Breast epithelium (tissue), 4 donors: ENCODE measurements at regions not wholly inside any gene's neighbourhood (a gene's known extent, or its start where the extent isn't known, plus 50 kb on each side); places are given as distances from the start of the nearest gene placed in this dataset.

Experiments
- DNase-seq, 2 donors: peaks; one replicate each; pipeline ENCODE4 v3.0.0-alpha.2; 2019; ENCODE audit warnings: low spot score in 2 of 2
- H3K27ac ChIP-seq, 2 donors: fragments of 200-600 bp; sonication (generic) in 1 of 2; one replicate each; pipeline ENCODE4 v1.5.1; 2016 to 2019; ENCODE audit warnings: mild to moderate bottlenecking in 1 of 2
- H3K27me3 ChIP-seq, 2 donors: fragments of 200-600 bp; sonication (generic) in 1 of 2; one replicate each; pipeline versions ENCODE4 v1.5.1 to v1.6.0; 2017 to 2019; ENCODE audit warnings: control low read depth in 1 of 2, mild to moderate bottlenecking in 1 of 2
- H3K36me3 ChIP-seq: fragments of 200-600 bp; one replicate; pipeline ENCODE4 v1.5.1; 2019
- H3K4me1 ChIP-seq, 2 donors: fragments of 200-600 bp; sonication (generic); one replicate each; pipeline ENCODE4 v1.5.1; 2016 to 2019; ENCODE audit warnings: control low read depth in 1 of 2
- H3K4me3 ChIP-seq, 3 donors: fragments of 200-600 bp; sonication (generic); 1 replicate in 2 of 3; 2 replicates in 1 of 3; pipeline ENCODE4 v1.5.1; 2016 to 2019; ENCODE audit warnings: mild to moderate bottlenecking in 3 of 3, moderate library complexity in 2 of 3
- H3K9me3 ChIP-seq, 2 donors: fragments of 200-600 bp; sonication (generic) in 1 of 2; one replicate each; pipeline ENCODE4 v1.5.1; 2016 to 2019; ENCODE audit warnings: control low read depth in 1 of 2
- POLR2A ChIP-seq: fragments of 450-650 bp; IDR thresholded peaks from one replicate; pipeline ENCODE4 v1.6.1; 2016; ENCODE audit warnings: antibody characterized with exemption, mild to moderate bottlenecking, moderate library complexity
- POLR2AphosphoS5 ChIP-seq, 3 donors: sonication (generic); formaldehyde crosslinking; IDR thresholded peaks; one replicate each; pipeline ENCODE4 v1.6.1; 2017; ENCODE audit warnings: antibody characterized with exemption in 3 of 3
- intact Hi-C: fragments of 100-400 bp; cut with DNase I; formaldehyde crosslinking; loops from one replicate; pipeline ENCODE4 v1.15.1; 2023; ENCODE audit warnings: low total_unique reads
- TF ChIP-seq, protein P1 (sequence below), 3 donors: fragments of 450-650 bp; IDR thresholded peaks; one replicate each; pipeline ENCODE4 v1.5.1; 2016 to 2017; ENCODE audit warnings: antibody characterized with exemption in 3 of 3, mild to moderate bottlenecking in 3 of 3, moderate library complexity in 3 of 3

DNA sequence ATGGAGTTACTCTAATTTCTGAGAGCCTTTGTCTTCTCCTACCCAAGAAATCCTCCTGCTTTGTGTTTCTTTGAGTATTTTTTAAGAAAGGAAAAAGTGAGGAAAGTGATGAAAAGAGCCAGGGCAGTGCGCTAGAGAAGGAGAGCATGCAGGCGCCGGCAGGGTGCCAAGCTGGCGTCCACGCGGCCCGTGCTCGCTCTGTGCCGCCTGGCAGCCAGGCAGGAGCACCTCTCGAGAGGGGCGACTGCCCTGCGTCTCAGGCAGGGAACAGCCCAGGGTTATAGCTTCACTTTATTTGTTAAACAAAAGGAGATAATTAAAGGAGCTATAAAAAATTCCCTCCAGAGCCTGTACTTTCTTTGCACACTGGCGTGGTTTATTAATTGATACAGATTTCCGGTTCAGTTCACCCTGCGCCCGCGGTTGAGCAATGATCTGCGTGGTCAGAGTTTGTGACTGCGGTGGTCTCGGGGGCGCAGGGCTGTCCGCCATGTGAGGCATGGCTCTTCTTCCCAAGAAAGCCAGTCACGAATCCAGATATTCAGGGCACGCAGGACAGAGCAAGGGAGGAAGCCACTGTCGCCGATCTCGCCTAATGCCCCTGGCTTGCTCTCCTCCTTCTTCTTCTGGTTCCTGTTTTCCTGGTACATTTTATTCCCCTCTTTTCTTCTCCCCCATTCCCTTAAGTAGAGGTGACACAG is 110.8 kb upstream of the PAQR3 start:
- intact Hi-C loops: no loop called here
- H3K27ac ChIP-seq: no peak overlapping the region
- H3K36me3 ChIP-seq: no peaks in the 10 kb centered on the region
- H3K27me3 ChIP-seq: no peaks in the 10 kb centered on the region
- H3K4me1 ChIP-seq: no peaks in the 10 kb centered on the region
- no peaks in the 10 kb centered on the region for H3K9me3 ChIP-seq
- H3K4me3 ChIP-seq: peak overlapping the region in 1 of 3 donors; percentile 22
- no peak for DNase-seq
- TF ChIP-seq POLR2A: no peak
- no peak for TF ChIP-seq POLR2AphosphoS5 (IDR thresholded peaks at IDR 0.05)
- TF ChIP-seq, protein P1, sequence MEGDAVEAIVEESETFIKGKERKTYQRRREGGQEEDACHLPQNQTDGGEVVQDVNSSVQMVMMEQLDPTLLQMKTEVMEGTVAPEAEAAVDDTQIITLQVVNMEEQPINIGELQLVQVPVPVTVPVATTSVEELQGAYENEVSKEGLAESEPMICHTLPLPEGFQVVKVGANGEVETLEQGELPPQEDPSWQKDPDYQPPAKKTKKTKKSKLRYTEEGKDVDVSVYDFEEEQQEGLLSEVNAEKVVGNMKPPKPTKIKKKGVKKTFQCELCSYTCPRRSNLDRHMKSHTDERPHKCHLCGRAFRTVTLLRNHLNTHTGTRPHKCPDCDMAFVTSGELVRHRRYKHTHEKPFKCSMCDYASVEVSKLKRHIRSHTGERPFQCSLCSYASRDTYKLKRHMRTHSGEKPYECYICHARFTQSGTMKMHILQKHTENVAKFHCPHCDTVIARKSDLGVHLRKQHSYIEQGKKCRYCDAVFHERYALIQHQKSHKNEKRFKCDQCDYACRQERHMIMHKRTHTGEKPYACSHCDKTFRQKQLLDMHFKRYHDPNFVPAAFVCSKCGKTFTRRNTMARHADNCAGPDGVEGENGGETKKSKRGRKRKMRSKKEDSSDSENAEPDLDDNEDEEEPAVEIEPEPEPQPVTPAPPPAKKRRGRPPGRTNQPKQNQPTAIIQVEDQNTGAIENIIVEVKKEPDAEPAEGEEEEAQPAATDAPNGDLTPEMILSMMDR (IDR thresholded peaks at IDR 0.05): no peak

DNA sequence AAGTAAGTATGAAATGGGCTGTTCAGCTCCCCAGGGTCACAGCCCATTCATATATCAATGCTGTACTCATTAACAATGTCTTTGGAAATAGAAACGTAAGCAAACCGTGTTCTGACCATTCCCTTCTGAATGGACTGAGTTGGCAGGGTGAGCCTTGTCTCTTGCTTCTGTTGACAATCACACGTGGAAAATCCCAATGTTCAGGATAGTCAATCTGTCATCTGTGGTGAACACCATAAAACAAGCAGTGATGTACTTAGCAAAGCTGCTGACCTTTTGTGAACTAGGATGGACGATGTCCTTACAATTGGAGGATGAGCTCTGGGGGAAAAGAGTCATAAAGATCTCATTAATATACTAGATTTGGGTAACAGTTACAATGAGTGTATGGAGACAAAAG is 109.6 kb upstream of the PAQR3 start:
- Histone ChIP-seq H3K9me3 (no peaks in the 10 kb centered on the region), H3K27me3 (no peaks in the 10 kb centered on the region), H3K4me1 (no peaks in the 10 kb centered on the region), H3K27ac (no peak overlapping the region), H3K36me3 (no peaks in the 10 kb centered on the region), H3K4me3 (no peak overlapping the region)
- DNase-seq: no peak
- TF ChIP-seq POLR2AphosphoS5 (IDR thresholded peaks at IDR 0.05): no peak
- TF ChIP-seq, protein P1 (IDR thresholded peaks at IDR 0.05): no peak
- TF ChIP-seq POLR2A: no peak
- intact Hi-C loops: no loop called here

DNA sequence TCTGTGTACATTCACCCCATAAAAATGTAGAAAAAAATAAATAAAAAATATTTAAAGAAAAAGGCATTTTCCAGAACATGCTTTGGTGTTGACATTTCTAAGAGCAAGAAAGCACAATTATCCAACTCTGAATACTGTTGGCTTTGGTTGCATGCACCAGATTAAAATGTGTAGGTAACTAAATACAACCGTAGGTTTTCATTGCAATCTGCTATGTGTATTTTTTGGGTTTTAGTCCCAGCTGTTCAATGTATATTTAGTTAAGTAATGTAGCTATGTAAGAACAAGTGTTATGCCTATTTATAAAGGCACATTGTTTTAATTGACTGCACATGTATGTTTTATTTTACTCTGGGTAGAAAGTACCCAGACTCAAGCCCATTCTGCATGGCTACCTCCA is 108.1 kb upstream of the PAQR3 start:
- DNase-seq: no peak
- intact Hi-C loops: no loop called here
- no peak overlapping the region for H3K27ac ChIP-seq
- TF ChIP-seq POLR2AphosphoS5 (IDR thresholded peaks at IDR 0.05) (no peak), POLR2A (no peak)
- TF ChIP-seq, protein P1 (IDR thresholded peaks at IDR 0.05): no peak
- H3K36me3 ChIP-seq: no peaks in the 10 kb centered on the region
- no peak overlapping the region for H3K4me3 ChIP-seq
- H3K9me3 ChIP-seq: no peaks in the 10 kb centered on the region
- H3K4me1 ChIP-seq: no peaks in the 10 kb centered on the region
- H3K27me3 ChIP-seq: no peaks in the 10 kb centered on the region

DNA sequence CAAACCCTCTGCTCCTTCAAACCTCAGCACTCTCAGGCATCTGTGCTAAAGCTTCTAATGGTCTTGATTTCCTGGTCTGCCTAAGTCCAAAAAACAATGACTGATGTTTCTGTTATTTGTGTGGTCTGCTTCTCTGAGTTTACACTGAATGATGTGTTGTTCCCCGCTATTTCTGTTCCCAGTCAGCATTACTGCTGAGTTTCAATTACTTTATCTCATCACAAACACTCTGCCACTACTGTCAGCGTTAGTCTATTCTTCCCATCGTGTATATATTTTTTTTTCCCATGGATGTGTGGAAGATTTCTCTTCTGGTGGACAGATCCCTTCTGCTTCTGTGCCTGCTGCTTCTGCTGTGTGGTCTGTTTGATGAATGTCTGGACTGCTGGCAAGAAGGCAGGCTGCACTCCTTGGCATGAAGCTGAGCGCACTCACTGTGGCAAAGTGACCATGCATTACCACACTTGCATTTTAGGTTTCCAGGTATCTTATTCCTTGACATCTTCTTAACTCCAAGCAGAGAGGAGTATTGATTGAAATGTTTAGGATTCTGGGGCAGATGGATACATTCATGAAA is 106.9 kb upstream of the PAQR3 start:
- intact Hi-C loops: no loop called here
- Histone ChIP-seq H3K4me1 (no peaks in the 10 kb centered on the region), H3K4me3 (no peak overlapping the region), H3K27me3 (no peaks in the 10 kb centered on the region), H3K9me3 (no peaks in the 10 kb centered on the region), H3K27ac (no peak overlapping the region), H3K36me3 (no peaks in the 10 kb centered on the region)
- no peak for DNase-seq
- no peak for TF ChIP-seq POLR2A
- no peak for TF ChIP-seq POLR2AphosphoS5 (IDR thresholded peaks at IDR 0.05)
- TF ChIP-seq, protein P1 (IDR thresholded peaks at IDR 0.05): no peak

DNA sequence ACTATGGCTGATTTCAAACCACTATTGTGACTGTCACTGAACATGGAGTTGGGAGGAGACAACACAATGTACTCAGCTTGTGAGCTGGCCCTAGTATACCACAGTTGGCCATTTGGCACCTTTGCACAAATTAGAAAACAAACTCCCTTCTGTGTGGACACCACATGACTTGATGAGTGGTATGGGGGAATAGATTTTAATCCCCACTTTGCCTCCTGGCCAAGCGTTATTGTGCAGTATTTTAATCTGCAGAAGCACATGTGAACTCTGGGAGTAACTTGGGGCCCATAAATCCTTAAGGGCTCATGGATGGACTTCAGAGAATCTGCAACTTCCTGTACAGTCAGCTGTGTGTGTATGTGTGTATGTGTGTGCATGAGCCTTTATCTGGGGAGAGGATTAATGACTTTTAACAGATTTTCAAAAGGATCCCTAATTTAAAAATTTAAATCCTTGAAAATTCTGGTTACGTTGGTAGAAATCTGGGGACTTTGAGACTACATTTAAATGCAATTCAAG is 105.0 kb upstream of the PAQR3 start:
- no peak for DNase-seq
- Histone ChIP-seq H3K4me3 (no peak overlapping the region), H3K9me3 (no peaks in the 10 kb centered on the region), H3K27ac (no peak overlapping the region), H3K4me1 (no peaks in the 10 kb centered on the region), H3K36me3 (no peaks in the 10 kb centered on the region), H3K27me3 (no peaks in the 10 kb centered on the region)
- intact Hi-C loops: no loop called here
- TF ChIP-seq POLR2A: no peak
- TF ChIP-seq, protein P1 (IDR thresholded peaks at IDR 0.05): no peak
